Kidney (tissue), 13 donors: ENCODE measurements at regions not wholly inside any gene's neighbourhood (a gene's known extent, or its start where the extent isn't known, plus 50 kb on each side); places are given as distances from the start of the nearest gene placed in this dataset.
"Not testable (repeated sequence)": the region's sequence is repeated elsewhere in the genome, so short reads cannot be mapped to it uniquely, and the experiment has no call there.

Source experiments
- DNase-seq, 5 donors: peaks; one replicate each; pipeline ENCODE4 v3.0.0-alpha.2; 2013 to 2020
- FAIRE-seq: peaks from 2 replicates; lab custom pipeline; 2012; peaks lifted over from hg19 to GRCh38; lab: Jason Lieb, UNC
- H3K27ac ChIP-seq, 2 donors: one replicate each; pipeline ENCODE4 v1.7.0; 2013; ENCODE audit warnings: low read depth in 2 of 2, low read length in 2 of 2, inconsistent platforms in 1 of 2
- H3K27me3 ChIP-seq: one replicate; pipeline ENCODE4 v1.7.1; 2013; ENCODE audit warnings: low read length, inconsistent platforms; ENCODE audit not compliant: control insufficient read depth, insufficient read depth
- H3K36me3 ChIP-seq, 3 donors: one replicate each; pipeline versions ENCODE4 v1.7.0 to v1.7.1; 2013; ENCODE audit warnings: low read length in 3 of 3, control low read depth in 1 of 3, inconsistent platforms in 1 of 3; ENCODE audit not compliant: insufficient read depth in 3 of 3, control insufficient read depth in 2 of 3
- H3K4me1 ChIP-seq, 3 donors: one replicate each; pipeline versions ENCODE4 v1.7.0 to v1.7.1; 2013; ENCODE audit warnings: low read length in 3 of 3, inconsistent platforms in 1 of 3, low read depth in 1 of 3; ENCODE audit not compliant: control insufficient read depth in 2 of 3, insufficient read depth in 2 of 3
- H3K4me3 ChIP-seq, 3 donors: one replicate each; pipeline versions ENCODE4 v1.7.0 to v1.8.1; 2013; ENCODE audit warnings: low read length in 3 of 3, control low read depth in 1 of 3, inconsistent platforms in 1 of 3
- H3K9ac ChIP-seq, 3 donors: one replicate each; pipeline versions ENCODE4 v1.7.0 to v1.7.1; 2013; ENCODE audit warnings: low read length in 3 of 3, control low read depth in 1 of 3, inconsistent platforms in 1 of 3
- H3K9me3 ChIP-seq, 3 donors: one replicate each; pipeline versions ENCODE4 v1.7.0 to v1.7.1; 2013; ENCODE audit warnings: low read length in 3 of 3, control low read depth in 1 of 3, inconsistent platforms in 1 of 3; ENCODE audit not compliant: control insufficient read depth in 2 of 3, insufficient read depth in 1 of 3
- intact Hi-C: fragments of 100-400 bp; cut with DNase I; formaldehyde crosslinking; loops from one replicate; pipeline ENCODE4 v1.11.1; 2022
- TF ChIP-seq, protein P1 (sequence below): IDR thresholded peaks from 3 replicates; pipeline ENCODE4 v1.5.1; 2012; ENCODE audit warnings: mild to moderate bottlenecking, moderate library complexity, borderline replicate concordance; ENCODE audit not compliant: insufficient read depth; ENCODE audit errors: extremely low read depth
- donor health status: control.
- donor health status: control.
- donor health status: control.
- donor health status: control.
- donor health status: control.
- donor health status: DM: yes; HTN: yes; CAD: no.
- donor health status: Normal renal cell carcinoma (clear cell type).

DNA sequence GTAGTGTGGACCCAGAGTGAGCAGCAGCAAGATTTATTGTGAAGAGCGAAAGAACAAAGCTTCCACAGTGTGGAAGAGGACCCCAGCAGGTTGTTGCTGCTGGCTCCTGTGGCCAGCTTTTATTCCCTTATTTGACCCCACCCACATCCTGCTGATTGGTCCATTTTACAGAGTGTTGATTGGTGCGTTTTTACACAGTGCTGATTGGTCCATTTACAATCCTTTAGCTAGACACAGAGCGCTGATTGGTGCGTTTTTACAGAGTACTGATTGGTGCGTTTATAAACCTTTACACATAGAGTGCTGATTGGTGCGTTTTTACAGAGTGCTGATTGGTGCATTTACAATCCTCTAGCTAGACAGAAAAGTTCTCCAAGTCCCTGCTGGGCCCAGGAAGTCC, 109.5 kb upstream of the CHD6 start:
- DNase-seq, H3K27ac ChIP-seq, H3K4me1 ChIP-seq, FAIRE-seq, H3K36me3 ChIP-seq, H3K4me3 ChIP-seq, H3K9me3 ChIP-seq, intact Hi-C loops, H3K9ac ChIP-seq, H3K27me3 ChIP-seq: not testable (repeated sequence)

GRCh38 chr20:41726727-41727126, 108.5 kb upstream of the CHD6 start:
- H3K4me1 ChIP-seq, result no peaks in the 10 kb centered on the region
- no peak for FAIRE-seq
- DNase-seq, result no peak
- TF ChIP-seq, protein P1, sequence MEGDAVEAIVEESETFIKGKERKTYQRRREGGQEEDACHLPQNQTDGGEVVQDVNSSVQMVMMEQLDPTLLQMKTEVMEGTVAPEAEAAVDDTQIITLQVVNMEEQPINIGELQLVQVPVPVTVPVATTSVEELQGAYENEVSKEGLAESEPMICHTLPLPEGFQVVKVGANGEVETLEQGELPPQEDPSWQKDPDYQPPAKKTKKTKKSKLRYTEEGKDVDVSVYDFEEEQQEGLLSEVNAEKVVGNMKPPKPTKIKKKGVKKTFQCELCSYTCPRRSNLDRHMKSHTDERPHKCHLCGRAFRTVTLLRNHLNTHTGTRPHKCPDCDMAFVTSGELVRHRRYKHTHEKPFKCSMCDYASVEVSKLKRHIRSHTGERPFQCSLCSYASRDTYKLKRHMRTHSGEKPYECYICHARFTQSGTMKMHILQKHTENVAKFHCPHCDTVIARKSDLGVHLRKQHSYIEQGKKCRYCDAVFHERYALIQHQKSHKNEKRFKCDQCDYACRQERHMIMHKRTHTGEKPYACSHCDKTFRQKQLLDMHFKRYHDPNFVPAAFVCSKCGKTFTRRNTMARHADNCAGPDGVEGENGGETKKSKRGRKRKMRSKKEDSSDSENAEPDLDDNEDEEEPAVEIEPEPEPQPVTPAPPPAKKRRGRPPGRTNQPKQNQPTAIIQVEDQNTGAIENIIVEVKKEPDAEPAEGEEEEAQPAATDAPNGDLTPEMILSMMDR, result no peak
- H3K9me3 ChIP-seq, result no peaks in the 10 kb centered on the region
- intact Hi-C loops, result no loop called here
- H3K36me3 ChIP-seq, result no peaks in the 10 kb centered on the region
- no peak overlapping the region for H3K27ac ChIP-seq
- H3K27me3 ChIP-seq, result no peaks in the 10 kb centered on the region
- no peak overlapping the region for H3K9ac ChIP-seq
- H3K4me3 ChIP-seq, result no peak overlapping the region

GRCh38 chr20:41719151-41719550, 101.0 kb upstream of the CHD6 start:
- Histone ChIP-seq H3K9ac (no peak overlapping the region), H3K36me3 (no peaks in the 10 kb centered on the region), H3K9me3 (no peaks in the 10 kb centered on the region), H3K4me3 (no peak overlapping the region), H3K4me1 (no peaks in the 10 kb centered on the region), H3K27me3 (no peaks in the 10 kb centered on the region), H3K27ac (no peak overlapping the region)
- intact Hi-C loops, result no loop called here
- no peak for FAIRE-seq
- TF ChIP-seq, protein P1, result no peak
- DNase-seq, result no peak

DNA sequence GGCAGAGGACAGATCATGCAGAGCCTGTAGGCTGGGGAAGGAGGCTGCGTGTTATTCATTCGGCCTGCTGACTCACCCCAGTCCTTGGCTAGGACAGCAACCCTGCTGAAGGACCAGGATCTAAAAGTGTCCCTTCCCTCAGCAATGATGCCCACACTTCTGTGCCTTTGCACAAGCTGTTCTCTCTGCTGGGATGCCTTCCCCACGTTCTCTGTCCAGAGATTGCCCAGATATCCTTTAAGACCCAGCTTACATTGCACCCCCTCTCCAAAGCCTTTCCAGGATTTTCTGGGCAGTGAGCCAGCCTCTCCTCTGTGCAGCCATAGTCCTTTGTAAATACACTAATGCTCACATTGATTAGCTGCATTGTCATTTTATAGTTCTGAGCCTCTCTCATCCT, 99.3 kb upstream of the CHD6 start:
- Histone ChIP-seq H3K27me3 (no peaks in the 10 kb centered on the region), H3K4me3 (no peak overlapping the region), H3K4me1 (no peaks in the 10 kb centered on the region), H3K9me3 (no peaks in the 10 kb centered on the region), H3K9ac (no peak overlapping the region), H3K27ac (no peak overlapping the region), H3K36me3 (no peaks in the 10 kb centered on the region)
- FAIRE-seq (no peak), DNase-seq (peak in 1 of 5 donors; percentile 18)
- TF ChIP-seq, protein P1, result no peak
- intact Hi-C loops, result no loop called here
